ENCODE measurements at regions not wholly inside any gene's neighbourhood (a gene's known extent, or its start where the extent isn't known, plus 50 kb on each side); places are given as distances from the start of the nearest gene placed in this dataset.

GRCh38 chr10:130403153-130404075, 267.2 kb downstream of the GLRX3 start:
- no peak for DNase-seq (ENCODE audit: low spot score)

GRCh38 chr10:130404476-130405055, 268.4 kb downstream of the GLRX3 start:
- DNase-seq (ENCODE audit: low spot score): no peak

- no peak for DNase-seq (ENCODE audit: low spot score)
These were observed 270.9 kb downstream of the GLRX3 start for GRCh38 chr10:130407052-130407451.

- DNase-seq (ENCODE audit: low spot score): no peak
These were observed 273.1 kb downstream of the GLRX3 start for GRCh38 chr10:130409331-130409730.

- DNase-seq (ENCODE audit: low spot score): no peak
These were observed 273.7 kb downstream of the GLRX3 start for GRCh38 chr10:130409931-130410330.

- DNase-seq (ENCODE audit: low spot score): no peak
These were observed 275.4 kb downstream of the GLRX3 start for GRCh38 chr10:130411496-130412085.

- no peak for DNase-seq (ENCODE audit: low spot score)
These were observed 276.1 kb downstream of the GLRX3 start for GRCh38 chr10:130412317-130412716.

- no peak for DNase-seq (ENCODE audit: low spot score)
These were observed 280.4 kb downstream of the GLRX3 start for GRCh38 chr10:130416334-130417150.

GRCh38 chr10:130418731-130419130, 282.5 kb downstream of the GLRX3 start:
- no peak for DNase-seq (ENCODE audit: low spot score)

GRCh38 chr10:130421909-130422308, 285.7 kb downstream of the GLRX3 start:
- DNase-seq (ENCODE audit: low spot score): no peak

- no peak for DNase-seq (ENCODE audit: low spot score)
These were observed 286.5 kb downstream of the GLRX3 start for GRCh38 chr10:130422366-130423324.

- DNase-seq (ENCODE audit: low spot score): no peak
These were observed 287.5 kb downstream of the GLRX3 start for GRCh38 chr10:130423455-130424305.

GRCh38 chr10:130424418-130424817, 288.2 kb downstream of the GLRX3 start:
- DNase-seq (ENCODE audit: low spot score): no peak

- no peak for DNase-seq (ENCODE audit: low spot score)
These were observed 289.0 kb downstream of the GLRX3 start for GRCh38 chr10:130425169-130425568.

- DNase-seq (ENCODE audit: low spot score): no peak
These were observed 289.8 kb downstream of the GLRX3 start for GRCh38 chr10:130425881-130426435.

GRCh38 chr10:130427216-130427722, 291.1 kb downstream of the GLRX3 start:
- no peak for DNase-seq (ENCODE audit: low spot score)

- no peak for DNase-seq (ENCODE audit: low spot score)
These were observed 292.7 kb downstream of the GLRX3 start for GRCh38 chr10:130428936-130429335.

- no peak for DNase-seq (ENCODE audit: low spot score)
These were observed 293.6 kb downstream of the GLRX3 start for GRCh38 chr10:130429809-130430208.

- DNase-seq (ENCODE audit: low spot score): no peak
These were observed 294.1 kb downstream of the GLRX3 start for GRCh38 chr10:130430291-130430690.

All from H4 (cell line).